Endothelial cell of umbilical vein (primary cell): ENCODE measurements at regions not wholly inside any gene's neighbourhood (a gene's known extent, or its start where the extent isn't known, plus 50 kb on each side); places are given as distances from the start of the nearest gene placed in this dataset.

ENCODE experiments used
- BruUV-seq: library from RNA; stranded (reverse); fragments of 400-500 nt; replicated peaks from 2 replicates; lab custom pipeline; 2021; lab: Mats Ljungman, UMichigan
- CTCF ChIA-PET: fragments of 300-600, 350-600 bp; sonication (Branson Sonifier 250); formaldehyde crosslinking; loops from one replicate; lab custom pipeline; 2021; ENCODE audit warnings: antibody characterized with exemption, inconsistent platforms; lab: Charles Lee
- POLR2A ChIA-PET: fragments of 300-600, 350-600 bp; sonication (Branson Sonifier 250); formaldehyde crosslinking; loops from one replicate; lab custom pipeline; 2021; ENCODE audit warnings: antibody characterized with exemption, inconsistent platforms; lab: Charles Lee
- DNase-seq: peaks from one replicate; pipeline ENCODE4 v3.0.0-alpha.2; 2011; ENCODE audit warnings: low read depth, low spot score
- FAIRE-seq: peaks from 2 replicates; lab custom pipeline; 2011; peaks lifted over from hg19 to GRCh38; lab: Jason Lieb, UNC
- H2AFZ ChIP-seq: 2 replicates; pipeline ENCODE4 v1.6.0; 2012; ENCODE audit warnings: low read depth, low read length, control low read depth, inconsistent platforms
- H3K27ac ChIP-seq: 2 replicates; pipeline ENCODE4 v1.5.1; 2011; ENCODE audit warnings: low read depth, mild to moderate bottlenecking, control low read depth, low read length, moderate library complexity; ENCODE audit not compliant: insufficient read depth
- H3K27me3 ChIP-seq, 2 experiments: 2 replicates each; pipeline versions ENCODE4 v1.6.0 to v1.6.1; 2011; ENCODE audit warnings: low read length in 2 of 2, mixed read lengths in 1 of 2; ENCODE audit not compliant: control insufficient read depth in 2 of 2, insufficient read depth in 2 of 2
- H3K36me3 ChIP-seq, 2 experiments: 2 replicates in 1 of 2; 3 replicates in 1 of 2; pipeline ENCODE4 v1.5.1; 2011; ENCODE audit warnings: low read length in 2 of 2, mild to moderate bottlenecking in 1 of 2, moderate library complexity in 1 of 2; ENCODE audit not compliant: control insufficient read depth in 2 of 2, insufficient read depth in 2 of 2; ENCODE audit errors: extremely low read depth in 1 of 2
- H3K4me1 ChIP-seq: 3 replicates; pipeline ENCODE4 v1.5.1; 2011; ENCODE audit warnings: mild to moderate bottlenecking, low read length; ENCODE audit not compliant: control insufficient read depth, insufficient read depth; ENCODE audit errors: extremely low read depth
- H3K4me2 ChIP-seq: 2 replicates; pipeline ENCODE4 v1.6.1; 2011; ENCODE audit warnings: low read length, control low read depth, mixed read lengths; ENCODE audit not compliant: insufficient read depth
- H3K4me3 ChIP-seq, 3 experiments: fragments of 200-600 bp in 1 of 3; sonication (generic), shearing (Covaris generic) in 1 of 3; replicated peaks in 1 of 3; 2 replicates each; pipeline ENCODE4 v1.5.1; 2011 to 2016; ENCODE audit warnings: control low read depth in 3 of 3, low read length in 3 of 3, mild to moderate bottlenecking in 2 of 3, inconsistent platforms in 1 of 3, low read depth in 1 of 3, moderate library complexity in 1 of 3; ENCODE audit not compliant: insufficient read depth in 1 of 3
- H3K79me2 ChIP-seq: 2 replicates; pipeline ENCODE4 v1.6.0; 2012; ENCODE audit warnings: low read length, inconsistent platforms; ENCODE audit not compliant: control insufficient read depth, insufficient read depth
- H3K9ac ChIP-seq: replicated peaks from 2 replicates; pipeline ENCODE3; 2011; ENCODE audit warnings: low read length, control low read depth; ENCODE audit not compliant: insufficient read depth; ENCODE audit errors: extremely low read depth
- H3K9me1 ChIP-seq: replicated peaks from 3 replicates; pipeline ENCODE4 v1.6.0; 2011; ENCODE audit warnings: mild to moderate bottlenecking, low read length; ENCODE audit not compliant: control insufficient read depth, insufficient read depth; ENCODE audit errors: extremely low read depth
- H3K9me3 ChIP-seq: replicated peaks from 2 replicates; pipeline ENCODE4 v1.5.1; 2012; ENCODE audit warnings: low read length, inconsistent platforms; ENCODE audit not compliant: control insufficient read depth, insufficient read depth
- H4K20me1 ChIP-seq: replicated peaks from 2 replicates; pipeline ENCODE3; 2011; ENCODE audit warnings: mild to moderate bottlenecking, low read length; ENCODE audit not compliant: control insufficient read depth, insufficient read depth; ENCODE audit errors: extremely low read depth
- EZH2 ChIP-seq: IDR thresholded peaks from 2 replicates; pipeline ENCODE4 v1.6.1; 2012; ENCODE audit warnings: borderline replicate concordance, low read depth, mild to moderate bottlenecking, moderate library complexity, low read length, inconsistent platforms; ENCODE audit not compliant: severe bottlenecking
- FOS ChIP-seq: IDR thresholded peaks from 2 replicates; pipeline ENCODE4 v1.6.1; 2011; ENCODE audit warnings: mild to moderate bottlenecking, low read length, moderate library complexity, borderline replicate concordance; ENCODE audit not compliant: insufficient read depth
- GATA2 ChIP-seq: IDR thresholded peaks from 2 replicates; pipeline ENCODE4 v1.7.0; 2011; ENCODE audit warnings: low read depth, mild to moderate bottlenecking, moderate library complexity, mixed read lengths, low read length; ENCODE audit not compliant: insufficient read length, insufficient read depth
- JUN ChIP-seq: IDR thresholded peaks from 2 replicates; pipeline ENCODE4 v1.6.1; 2011; ENCODE audit warnings: borderline replicate concordance, low read depth; ENCODE audit not compliant: insufficient read length, insufficient read depth
- MYC ChIP-seq: IDR thresholded peaks from one replicate; pipeline ENCODE4 v1.6.1; 2011; ENCODE audit warnings: mild to moderate bottlenecking, low read depth, low read length
- POLR2A ChIP-seq: IDR thresholded peaks from 2 replicates; pipeline ENCODE4 v1.6.1; 2012; ENCODE audit warnings: low read depth, mild to moderate bottlenecking, control low read depth, low read length
- POLR2AphosphoS5 ChIP-seq: IDR thresholded peaks from 2 replicates; pipeline ENCODE4 v1.6.1; 2012; ENCODE audit warnings: low read depth, mild to moderate bottlenecking, control low read depth, low read length, moderate library complexity; ENCODE audit not compliant: insufficient read depth
- dilution Hi-C: fragments of 300-500 bp; cut with MboI; formaldehyde crosslinking; loops from one replicate; pipeline ENCODE4 v1.15.0; 2019; ENCODE audit warnings: low sequenced_read_pairs; ENCODE audit not compliant: extremely low pct_ligation_motif_present
- intact Hi-C: fragments of 100-400 bp; cut with micrococcal nuclease; formaldehyde crosslinking; loops from one replicate; pipeline ENCODE4 v1.10.0; 2022
- TF ChIP-seq, protein P1 (sequence below): IDR thresholded peaks from 2 replicates; pipeline ENCODE4 v1.6.1; 2011; ENCODE audit not compliant: insufficient read depth, insufficient read length
- TF ChIP-seq, protein P2 (sequence below), 2 donors: IDR thresholded peaks; 1 replicate in 1 of 2; 2 replicates in 1 of 2; pipeline ENCODE4 v1.5.1; 2011; ENCODE audit warnings: low read length in 2 of 2, mild to moderate bottlenecking in 2 of 2, moderate library complexity in 2 of 2, control low read depth in 1 of 2, inconsistent platforms in 1 of 2, low read depth in 1 of 2; ENCODE audit not compliant: insufficient read depth in 1 of 2; ENCODE audit errors: extremely low read depth in 1 of 2

- ChIA-PET POLR2A (no interaction called here), CTCF (no interaction called here)
- no peak overlapping the region for H3K9ac ChIP-seq
- H3K4me2 ChIP-seq = no peak overlapping the region
- H3K79me2 ChIP-seq = no peaks in the 10 kb centered on the region
- no peaks in the 10 kb centered on the region for H3K9me3 ChIP-seq
- H3K9me1 ChIP-seq = no peaks in the 10 kb centered on the region
- no peak overlapping the region for H3K4me3 ChIP-seq
- intact Hi-C loops (no loop called here), dilution Hi-C loops (no loop called here)
- FAIRE-seq = no peak
- H2AFZ ChIP-seq = no peak overlapping the region
- BruUV-seq = no TSS peak
- no peaks in the 10 kb centered on the region for H4K20me1 ChIP-seq
- H3K27me3 ChIP-seq = no peaks in the 10 kb centered on the region
- no peaks in the 10 kb centered on the region for H3K36me3 ChIP-seq
- no peak overlapping the region for H3K27ac ChIP-seq
- TF ChIP-seq MYC = no peak
- no peak for TF ChIP-seq EZH2
- TF ChIP-seq POLR2AphosphoS5 = no peak
- TF ChIP-seq, protein P1, sequence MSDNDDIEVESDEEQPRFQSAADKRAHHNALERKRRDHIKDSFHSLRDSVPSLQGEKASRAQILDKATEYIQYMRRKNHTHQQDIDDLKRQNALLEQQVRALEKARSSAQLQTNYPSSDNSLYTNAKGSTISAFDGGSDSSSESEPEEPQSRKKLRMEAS = no peak
- no peak for TF ChIP-seq GATA2
- TF ChIP-seq, protein P2, sequence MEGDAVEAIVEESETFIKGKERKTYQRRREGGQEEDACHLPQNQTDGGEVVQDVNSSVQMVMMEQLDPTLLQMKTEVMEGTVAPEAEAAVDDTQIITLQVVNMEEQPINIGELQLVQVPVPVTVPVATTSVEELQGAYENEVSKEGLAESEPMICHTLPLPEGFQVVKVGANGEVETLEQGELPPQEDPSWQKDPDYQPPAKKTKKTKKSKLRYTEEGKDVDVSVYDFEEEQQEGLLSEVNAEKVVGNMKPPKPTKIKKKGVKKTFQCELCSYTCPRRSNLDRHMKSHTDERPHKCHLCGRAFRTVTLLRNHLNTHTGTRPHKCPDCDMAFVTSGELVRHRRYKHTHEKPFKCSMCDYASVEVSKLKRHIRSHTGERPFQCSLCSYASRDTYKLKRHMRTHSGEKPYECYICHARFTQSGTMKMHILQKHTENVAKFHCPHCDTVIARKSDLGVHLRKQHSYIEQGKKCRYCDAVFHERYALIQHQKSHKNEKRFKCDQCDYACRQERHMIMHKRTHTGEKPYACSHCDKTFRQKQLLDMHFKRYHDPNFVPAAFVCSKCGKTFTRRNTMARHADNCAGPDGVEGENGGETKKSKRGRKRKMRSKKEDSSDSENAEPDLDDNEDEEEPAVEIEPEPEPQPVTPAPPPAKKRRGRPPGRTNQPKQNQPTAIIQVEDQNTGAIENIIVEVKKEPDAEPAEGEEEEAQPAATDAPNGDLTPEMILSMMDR (IDR thresholded peaks at IDR 0.05; ENCODE audit: extremely low read depth in 1 of 2, insufficient read depth in 1 of 2, low read depth in 1 of 2, low read length in 2 of 2) = no peak
- TF ChIP-seq FOS = no peak
- TF ChIP-seq POLR2A = no peak
- TF ChIP-seq JUN = no peak
- DNase-seq = no peak
- peaks cover 10% of the 10 kb centered on the region for H3K4me1 ChIP-seq
These were observed 111.6 kb downstream of the LEPR start for GRCh38 chr1:65531972-65532570.
